ENCODE measurements at regions not wholly inside any gene's neighbourhood (a gene's known extent, or its start where the extent isn't known, plus 50 kb on each side); places are given as distances from the start of the nearest gene placed in this dataset.
"Not testable (repeated sequence)": the region's sequence is repeated elsewhere in the genome, so short reads cannot be mapped to it uniquely, and the experiment has no call there.

GRCh38 chr1:98314601-98315000, 346.9 kb upstream of the SNX7 start:
- no peak overlapping the region for H3K27ac ChIP-seq
- no peak overlapping the region for H3K4me3 ChIP-seq

DNA sequence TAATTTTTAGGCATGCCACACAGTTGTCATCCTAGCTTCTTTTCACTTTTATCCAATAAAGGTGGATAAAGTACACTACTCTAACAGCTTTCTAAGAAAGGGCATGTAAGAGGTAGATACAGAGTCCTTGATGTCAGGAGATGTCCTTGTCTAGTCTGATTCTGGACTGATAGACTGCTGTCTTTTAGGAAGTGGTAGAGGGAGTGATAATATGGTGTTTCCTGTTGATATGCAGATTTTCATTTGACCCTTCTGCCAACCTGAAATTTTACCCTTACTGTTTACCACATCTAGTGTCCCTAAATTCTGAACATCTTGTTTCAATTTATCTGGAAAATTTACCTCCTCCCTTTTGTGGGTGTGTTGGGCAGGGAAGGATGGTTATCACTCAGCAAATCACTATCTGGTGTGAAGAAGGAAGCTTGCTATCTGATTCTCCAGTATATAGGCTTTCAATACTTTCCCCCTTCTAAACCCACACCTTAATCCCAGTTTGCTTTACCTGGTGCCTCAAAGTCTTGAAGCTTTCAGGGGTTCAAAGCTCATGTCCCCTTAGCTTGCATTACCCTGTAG, 354.9 kb upstream of the SNX7 start:
- H3K27ac ChIP-seq = no peak overlapping the region
- H3K4me3 ChIP-seq = no peak overlapping the region

GRCh38 chr1:98305362-98305761, 356.2 kb upstream of the SNX7 start:
- Histone ChIP-seq H3K27ac (no peak overlapping the region), H3K4me3 (no peak overlapping the region)

- Histone ChIP-seq H3K4me3 (no peak overlapping the region), H3K27ac (no peak overlapping the region)
These were observed 356.6 kb upstream of the SNX7 start for GRCh38 chr1:98304888-98305287.

DNA sequence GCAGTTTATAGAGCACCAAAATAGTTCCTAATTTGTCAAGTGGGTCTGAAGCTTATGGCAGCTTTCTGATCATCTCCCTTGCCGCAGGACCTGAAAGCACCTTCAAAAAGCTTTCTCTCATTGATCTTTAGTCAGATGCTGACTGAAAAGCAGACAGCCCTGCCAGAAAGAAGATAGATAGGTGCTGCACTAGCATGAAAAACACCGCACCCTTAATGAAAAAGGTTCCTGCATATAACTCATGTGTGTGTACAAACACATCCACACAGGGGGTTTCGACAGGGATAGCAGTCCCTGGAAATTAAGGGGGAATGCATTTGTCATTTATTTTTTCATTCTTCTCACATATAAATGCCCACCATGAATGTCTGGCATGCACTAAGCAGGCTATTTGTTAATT, 361.7 kb upstream of the SNX7 start:
- Histone ChIP-seq H3K27ac (no peak overlapping the region), H3K4me3 (no peak overlapping the region)

- H3K4me3 ChIP-seq = no peak overlapping the region
- no peak overlapping the region for H3K27ac ChIP-seq
These were observed 362.2 kb upstream of the SNX7 start for GRCh38 chr1:98299313-98299712.

GRCh38 chr1:98298319-98298718, 363.2 kb upstream of the SNX7 start:
- H3K4me3 ChIP-seq = no peak overlapping the region
- no peak overlapping the region for H3K27ac ChIP-seq

DNA sequence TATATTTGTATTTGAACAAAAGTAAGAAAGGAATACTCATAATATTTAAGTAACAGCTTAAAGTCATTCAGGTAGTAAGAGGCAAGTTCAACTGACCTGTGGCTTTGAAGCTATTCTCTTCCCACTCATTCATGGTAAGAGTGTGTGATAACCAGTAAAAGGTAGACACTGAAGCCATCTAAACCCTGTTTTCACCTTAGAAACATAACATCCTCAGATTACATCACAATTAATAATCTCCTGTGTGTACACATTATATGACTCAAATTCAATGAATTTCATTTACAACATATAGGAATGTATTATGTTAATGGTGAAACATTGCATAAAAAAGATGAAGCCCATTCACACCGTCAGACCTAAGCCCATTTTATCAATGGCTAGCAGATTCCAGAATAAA, 364.8 kb upstream of the SNX7 start:
- H3K27ac ChIP-seq = no peak overlapping the region
- no peak overlapping the region for H3K4me3 ChIP-seq

DNA sequence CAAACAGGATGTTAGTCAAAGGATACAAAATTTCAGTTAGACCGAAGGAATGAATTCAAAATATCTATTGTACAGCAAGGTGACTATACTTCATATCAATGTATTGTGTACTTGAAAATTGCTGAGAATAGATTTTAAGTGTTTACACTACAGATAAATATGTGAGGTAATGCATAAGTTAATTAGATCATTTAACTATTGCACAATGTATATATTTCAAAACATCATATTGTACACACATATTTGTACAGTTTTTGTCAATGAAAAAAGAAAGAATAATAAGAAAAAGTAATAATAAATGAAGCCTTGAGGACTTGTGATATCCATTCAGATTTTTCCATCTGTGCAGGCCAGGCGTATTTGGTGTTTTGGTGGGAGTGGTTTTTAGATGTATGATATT, 367.4 kb upstream of the SNX7 start:
- no peak overlapping the region for H3K27ac ChIP-seq

GRCh38 chr1:98292994-98293393, 368.5 kb upstream of the SNX7 start:
- H3K4me3 ChIP-seq = no peak overlapping the region

More for the DNA sequence above, 367.4 kb upstream of the SNX7 start:
- H3K4me3 ChIP-seq = no peak overlapping the region

GRCh38 chr1:98289311-98289710, 368.5 kb upstream of the DPYD start:
- Histone ChIP-seq H3K4me3 (no peak overlapping the region), H3K27ac (no peak overlapping the region)

More at GRCh38 chr1:98292994-98293393, 368.5 kb upstream of the SNX7 start:
- no peak overlapping the region for H3K27ac ChIP-seq

GRCh38 chr1:98288494-98288893, 367.7 kb upstream of the DPYD start:
- Histone ChIP-seq H3K27ac (no peak overlapping the region), H3K4me3 (no peak overlapping the region)

GRCh38 chr1:98287626-98288025, 366.8 kb upstream of the DPYD start:
- Histone ChIP-seq H3K27ac (no peak overlapping the region), H3K4me3 (no peak overlapping the region)

GRCh38 chr1:98286656-98287055, 365.8 kb upstream of the DPYD start:
- no peak overlapping the region for H3K27ac ChIP-seq
- no peak overlapping the region for H3K4me3 ChIP-seq

DNA sequence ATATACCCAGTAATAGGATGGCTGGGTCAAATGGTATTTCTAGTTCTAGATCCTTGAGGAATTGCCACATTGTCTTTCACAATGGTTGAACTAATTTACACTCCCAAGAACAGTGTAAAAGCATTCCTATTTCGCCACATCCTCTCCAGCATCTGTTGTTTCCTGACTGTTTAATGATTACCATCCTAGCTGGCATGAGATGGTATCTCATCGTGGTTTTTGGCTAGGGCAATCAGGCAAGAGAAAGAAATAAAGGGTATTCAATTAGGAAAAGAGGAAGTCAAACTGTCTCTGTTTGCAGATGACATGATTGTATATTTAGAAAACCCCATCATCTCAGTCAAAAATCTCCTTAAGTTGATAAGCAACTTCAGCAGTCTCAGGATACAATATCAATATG, 364.5 kb upstream of the DPYD start:
- not testable (repeated sequence) for H3K4me3 ChIP-seq

GRCh38 chr1:98280049-98280448, 359.2 kb upstream of the DPYD start:
- H3K27ac ChIP-seq = no peak overlapping the region
- no peak overlapping the region for H3K4me3 ChIP-seq

More for the DNA sequence above, 364.5 kb upstream of the DPYD start:
- not testable (repeated sequence) for H3K27ac ChIP-seq

DNA sequence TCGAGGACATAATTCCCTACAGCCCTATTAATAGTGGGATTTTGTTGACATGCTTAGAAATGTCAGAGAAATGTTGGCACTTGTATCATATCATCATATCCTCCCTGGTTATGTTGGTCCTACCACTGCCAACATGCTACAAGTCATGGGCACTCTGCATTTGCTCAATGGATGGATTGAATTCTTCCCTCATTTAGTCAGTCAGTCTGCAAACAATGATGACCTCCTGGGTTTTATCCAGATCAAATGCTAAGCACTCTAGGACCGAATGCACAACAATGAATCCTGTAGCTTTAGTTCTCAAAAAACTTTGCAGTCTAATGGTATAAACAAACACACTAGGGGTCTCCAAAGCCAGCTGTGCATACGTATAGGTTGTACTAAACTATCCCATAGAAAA, 357.2 kb upstream of the DPYD start:
- Histone ChIP-seq H3K4me3 (no peak overlapping the region), H3K27ac (no peak overlapping the region)

DNA sequence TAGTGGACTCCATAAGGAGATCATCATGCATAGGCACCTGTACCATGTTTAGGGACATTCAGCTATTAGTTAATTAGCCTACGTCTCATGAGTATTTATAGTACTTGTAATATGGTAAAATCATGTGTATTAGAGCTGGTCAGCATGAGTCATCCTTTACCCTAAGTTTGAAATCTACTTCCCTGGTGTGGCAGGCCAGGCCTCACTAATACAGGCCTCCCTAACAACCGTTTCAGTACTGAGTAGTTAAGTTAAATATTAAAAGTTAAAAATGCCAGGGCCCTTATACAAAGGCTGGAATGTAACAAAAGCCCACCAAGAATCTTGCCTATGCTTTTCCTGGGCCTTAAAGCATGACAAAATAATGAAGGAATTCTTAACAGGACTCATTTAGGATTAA, 356.3 kb upstream of the DPYD start:
- Histone ChIP-seq H3K27ac (no peak overlapping the region), H3K4me3 (no peak overlapping the region)

- H3K27ac ChIP-seq = no peak overlapping the region
- no peak overlapping the region for H3K4me3 ChIP-seq
These were observed 355.7 kb upstream of the DPYD start for GRCh38 chr1:98276514-98276913.

GRCh38 chr1:98268316-98268715, 347.5 kb upstream of the DPYD start:
- H3K4me3 ChIP-seq = no peak overlapping the region
- no peak overlapping the region for H3K27ac ChIP-seq

DNA sequence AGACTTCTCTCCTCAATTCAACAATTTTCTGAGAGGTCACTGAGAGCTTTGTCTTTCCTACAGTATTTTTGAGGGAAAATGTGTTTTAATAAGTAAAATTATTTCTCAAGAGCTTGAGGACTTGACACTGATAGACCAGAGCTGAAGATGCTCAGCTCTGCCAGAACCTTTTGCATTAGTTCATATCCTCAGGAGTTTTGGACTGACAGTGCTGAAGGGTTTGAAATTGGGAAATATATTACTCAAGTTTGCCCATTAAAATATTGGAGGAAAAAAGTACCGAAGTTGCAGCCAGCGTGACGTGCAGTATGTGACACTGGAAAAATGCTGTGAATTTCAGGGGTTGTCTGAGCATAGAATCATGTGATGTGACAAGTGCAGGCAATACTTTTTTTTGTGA, 346.6 kb upstream of the DPYD start:
- no peak overlapping the region for H3K4me3 ChIP-seq
- H3K27ac ChIP-seq = no peak overlapping the region

DNA sequence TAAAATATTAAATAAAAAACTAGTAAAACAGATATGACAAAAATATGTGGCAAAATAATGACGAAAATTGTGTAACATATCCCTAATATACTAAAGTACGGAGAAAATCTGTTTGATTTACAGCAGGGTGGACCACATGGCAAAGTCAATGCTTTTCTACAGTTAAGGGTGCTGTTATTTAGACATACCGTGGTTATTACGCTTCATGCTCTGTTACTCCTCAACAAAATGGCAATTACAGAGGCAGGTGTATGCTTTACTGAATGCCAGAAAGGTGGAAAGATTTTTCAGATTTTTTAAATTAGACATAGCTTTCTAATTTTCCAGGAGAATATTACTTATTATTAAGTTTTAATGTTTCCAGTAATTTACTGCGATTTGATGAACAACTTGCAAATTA, 343.9 kb upstream of the DPYD start:
- Histone ChIP-seq H3K27ac (no peak overlapping the region), H3K4me3 (no peak overlapping the region)

- Histone ChIP-seq H3K27ac (no peak overlapping the region), H3K4me3 (no peak overlapping the region)
These were observed 340.0 kb upstream of the DPYD start for GRCh38 chr1:98260839-98261238.

Measured in skin epidermis (tissue), 12 donors.